GM23338 (cell line): ENCODE measurements at regions not wholly inside any gene's neighbourhood (a gene's known extent, or its start where the extent isn't known, plus 50 kb on each side); places are given as distances from the start of the nearest gene placed in this dataset.

Experiments used
- ATAC-seq: fragments of 200-7000 bp; cut with Tn5 transposase; 3 replicates; pipeline ENCODE4 v1.9.1; 2020
- DNase-seq: peaks from one replicate; pipeline ENCODE4 v3.0.0-alpha.2; 2015; ENCODE audit warnings: low spot score
- H2AFZ ChIP-seq: fragments of 200-600 bp; sonication (generic); 2 replicates; pipeline ENCODE4 v1.8.0; 2016; ENCODE audit warnings: antibody characterized with exemption, mild to moderate bottlenecking, moderate library complexity
- H3F3A ChIP-seq: fragments of 200-600 bp; sonication (generic); replicated peaks from 2 replicates; pipeline ENCODE4 v1.8.0; 2017; ENCODE audit warnings: antibody characterized with exemption, mixed run types, low read depth
- H3K27ac ChIP-seq: fragments of 200-600 bp; sonication (generic); 2 replicates; pipeline ENCODE4 v1.6.1; 2016; ENCODE audit warnings: low read depth
- H3K27me3 ChIP-seq: fragments of 200-600 bp; sonication (generic); 2 replicates; pipeline ENCODE4 v1.8.0; 2016; ENCODE audit warnings: mild to moderate bottlenecking, mixed run types, moderate library complexity; ENCODE audit not compliant: insufficient read depth
- H3K36me3 ChIP-seq: fragments of 200-600 bp; sonication (generic); 2 replicates; pipeline ENCODE4 v1.8.0; 2016; ENCODE audit warnings: mild to moderate bottlenecking; ENCODE audit not compliant: insufficient read depth
- H3K4me1 ChIP-seq: fragments of 200-600 bp; sonication (generic); 2 replicates; pipeline ENCODE4 v1.8.0; 2016; ENCODE audit warnings: mild to moderate bottlenecking, moderate library complexity; ENCODE audit not compliant: insufficient read depth
- H3K4me2 ChIP-seq: fragments of 200-600 bp; sonication (generic); 2 replicates; pipeline ENCODE4 v1.7.1; 2017; ENCODE audit warnings: mixed run types
- H3K4me3 ChIP-seq: fragments of 200-600 bp; sonication (generic); 2 replicates; pipeline ENCODE4 v1.6.1; 2016; ENCODE audit warnings: mixed run types
- H3K79me2 ChIP-seq: fragments of 200-600 bp; sonication (generic); replicated peaks from 2 replicates; pipeline ENCODE4 v1.8.0; 2017; ENCODE audit warnings: mild to moderate bottlenecking; ENCODE audit not compliant: insufficient read depth
- H3K9me2 ChIP-seq: fragments of 200-600 bp; sonication (generic); 2 replicates; pipeline ENCODE4 v1.8.0; 2017; ENCODE audit not compliant: insufficient read depth
- H4K20me1 ChIP-seq: fragments of 200-600 bp; sonication (generic); replicated peaks from 2 replicates; pipeline ENCODE4 v1.8.0; 2017; ENCODE audit warnings: mild to moderate bottlenecking; ENCODE audit not compliant: insufficient read depth
- H3K27ac Mint-ChIP-seq: 2 replicates; pipeline ENCODE4 v1.8.0; 2020; ENCODE audit warnings: inconsistent platforms, mild to moderate bottlenecking, moderate library complexity, mixed read lengths
- H3K27me3 Mint-ChIP-seq: 3 replicates; pipeline ENCODE4 v1.8.0; 2022; ENCODE audit warnings: low read depth, mild to moderate bottlenecking, moderate library complexity, mixed read lengths, inconsistent platforms; ENCODE audit not compliant: insufficient read depth, poor library complexity
- H3K36me3 Mint-ChIP-seq: 3 replicates; pipeline ENCODE4 v1.8.0; 2021; ENCODE audit warnings: low read depth, mild to moderate bottlenecking, inconsistent platforms, moderate library complexity, mixed read lengths
- H3K4me1 Mint-ChIP-seq: 3 replicates; pipeline ENCODE4 v1.8.0; 2020; ENCODE audit warnings: mild to moderate bottlenecking, inconsistent platforms, mixed read lengths
- H3K4me3 Mint-ChIP-seq: 3 replicates; pipeline ENCODE4 v1.8.0; 2021; ENCODE audit warnings: moderate library complexity, mild to moderate bottlenecking, inconsistent platforms, mixed read lengths
- H3K9me3 Mint-ChIP-seq: 3 replicates; pipeline ENCODE4 v1.8.0; 2020; ENCODE audit warnings: moderate library complexity, mild to moderate bottlenecking, inconsistent platforms, mixed read lengths
- CREB1 ChIP-seq: fragments of 250-450 bp; sonication (Bioruptor Pico); IDR thresholded peaks from 2 replicates; pipeline ENCODE4 v1.5.0; 2020; ENCODE audit warnings: low read depth, mild to moderate bottlenecking, moderate library complexity
- CTCF ChIP-seq, 2 experiments: fragments of 200-600 bp in 1 of 2; sonication (generic) in 1 of 2; conservative IDR thresholded peaks; 2 replicates each; pipeline versions ENCODE4 v1.5.1 to v1.6.1; 2016 to 2017; ENCODE audit warnings: antibody characterized with exemption in 2 of 2, low read depth in 2 of 2, mild to moderate bottlenecking in 2 of 2, moderate library complexity in 1 of 2
- EZH2 ChIP-seq: fragments of 200-600 bp; sonication (generic); IDR thresholded peaks from one replicate; pipeline ENCODE4 v1.8.0; 2017; ENCODE audit warnings: antibody characterized with exemption, mild to moderate bottlenecking, low read depth; ENCODE audit not compliant: unreplicated experiment
- JUNB ChIP-seq: IDR thresholded peaks from one replicate; pipeline ENCODE4 v1.6.1; 2016; ENCODE audit warnings: antibody characterized with exemption; ENCODE audit not compliant: unreplicated experiment
- STAT1 ChIP-seq: IDR thresholded peaks from one replicate; pipeline ENCODE4 v1.6.1; 2016; ENCODE audit warnings: antibody characterized with exemption; ENCODE audit not compliant: unreplicated experiment
- ZNF114 ChIP-seq: fragments of 250-450 bp; sonication (Bioruptor Pico); IDR thresholded peaks from 2 replicates; pipeline ENCODE4 v1.5.0; 2020; ENCODE audit warnings: mild to moderate bottlenecking, moderate library complexity
- ZNF331 ChIP-seq: fragments of 250-450 bp; sonication (Bioruptor Pico); IDR thresholded peaks from 2 replicates; pipeline ENCODE4 v1.5.0; 2020; ENCODE audit warnings: low read depth, mild to moderate bottlenecking, moderate library complexity
- ZNF462 ChIP-seq: fragments of 250-450 bp; sonication (Bioruptor Pico); IDR thresholded peaks from 2 replicates; pipeline ENCODE4 v1.5.0; 2020; ENCODE audit warnings: mild to moderate bottlenecking, moderate library complexity

GRCh38 chr5:171712616-171713015 is 73.0 kb upstream of the SMIM23 start (continued):
- TF ChIP-seq ZNF462 (CRISPR knock-in tag): no peak
- no peak for TF ChIP-seq EZH2
- no peak for TF ChIP-seq ZNF114 (CRISPR knock-in tag)
- no peak for TF ChIP-seq STAT1
- no peak for TF ChIP-seq CREB1 (CRISPR knock-in tag)
- TF ChIP-seq ZNF331 (CRISPR knock-in tag): no peak
- no peak for TF ChIP-seq JUNB

- Mint-ChIP-seq H3K4me1 (peaks cover 8% of the 10 kb centered on the region), H3K36me3 (no peaks in the 10 kb centered on the region), H3K9me3 (no peaks in the 10 kb centered on the region), H3K27ac (no peak overlapping the region), H3K4me3 (no peak overlapping the region), H3K27me3 (peaks cover 3% of the 10 kb centered on the region)
- Histone ChIP-seq H2AFZ (no peak overlapping the region), H3K4me1 (no peaks in the 10 kb centered on the region), H3K9me2 (no peaks in the 10 kb centered on the region), H4K20me1 (no peaks in the 10 kb centered on the region), H3K4me2 (no peak overlapping the region), H3K27ac (no peak overlapping the region), H3K36me3 (no peaks in the 10 kb centered on the region), H3F3A (no peaks in the 10 kb centered on the region), H3K27me3 (no peaks in the 10 kb centered on the region), H3K79me2 (no peaks in the 10 kb centered on the region), H3K4me3 (no peak overlapping the region)
- DNase-seq (no peak), ATAC-seq (no peak)
- no peak for TF ChIP-seq CTCF (conservative IDR thresholded peaks at IDR 0.05; ENCODE audit: low read depth in 2 of 2)
- TF ChIP-seq ZNF331 (CRISPR knock-in tag): no peak
- TF ChIP-seq CREB1 (CRISPR knock-in tag): no peak
- TF ChIP-seq JUNB: no peak
- no peak for TF ChIP-seq ZNF462 (CRISPR knock-in tag)
Observed at GRCh38 chr5:171713152-171713551, 72.5 kb upstream of the SMIM23 start.
